HepG2 (cell line): ENCODE measurements at regions not wholly inside any gene's neighbourhood (a gene's known extent, or its start where the extent isn't known, plus 50 kb on each side); places are given as distances from the start of the nearest gene placed in this dataset.

Source experiments
- ATAC-seq: fragments of 200-7000 bp; cut with Tn5 transposase; 3 replicates; pipeline ENCODE4 v1.9.1; 2020; ENCODE audit warnings: mild to moderate bottlenecking, moderate library complexity
- BruUV-seq: library from RNA; stranded (reverse); fragments of 400-500 nt; replicated peaks from 2 replicates; lab custom pipeline; 2021; lab: Mats Ljungman, UMichigan
- CTCF ChIA-PET: fragments of 300-600 bp; formaldehyde crosslinking; extraction: SDS; loops from one replicate; lab custom pipeline; 2021; ENCODE audit warnings: low total read pairs, inconsistent platforms, low intra/inter-chr PET ratio; lab: Yijun Ruan, JAX
- POLR2A ChIA-PET: fragments of 350-600 bp; sonication (Branson Sonifier 250); formaldehyde crosslinking; loops from one replicate; lab custom pipeline; 2020; ENCODE audit warnings: antibody characterized with exemption, inconsistent platforms; lab: Yijun Ruan, JAX
- DNase-seq: peaks from one replicate; pipeline ENCODE4 v3.0.0-alpha.2; 2015; ENCODE audit warnings: low spot score
- FAIRE-seq: peaks from 3 replicates; lab custom pipeline; 2011; peaks lifted over from hg19 to GRCh38; lab: Jason Lieb, UNC
- H2AFZ ChIP-seq: one replicate; pipeline ENCODE4 v1.6.1; 2011; ENCODE audit warnings: low read length, inconsistent platforms
- H3K27ac ChIP-seq: fragments of 300-600 bp; 3 replicates; pipeline ENCODE4 v1.8.0; 2011; ENCODE audit warnings: mixed run types, mild to moderate bottlenecking, mixed read lengths, low read length, inconsistent platforms; ENCODE audit not compliant: insufficient read depth; ENCODE audit errors: extremely low read length
- H3K27me3 ChIP-seq, 2 experiments: fragments of 200-600 bp in 1 of 2; 2 replicates in 1 of 2; 3 replicates in 1 of 2; pipeline versions ENCODE4 v1.6.0 to v1.8.0; 2011; ENCODE audit warnings: low read length in 2 of 2, mild to moderate bottlenecking in 2 of 2, moderate library complexity in 2 of 2, inconsistent platforms in 1 of 2; ENCODE audit not compliant: insufficient read depth in 2 of 2, control insufficient read depth in 1 of 2
- H3K36me3 ChIP-seq, 2 experiments: fragments of 200-600 bp in 1 of 2; replicated peaks in 1 of 2; 2 replicates in 1 of 2; 3 replicates in 1 of 2; pipeline versions ENCODE4 v1.5.1 to v1.8.0; 2011; ENCODE audit warnings: low read length in 2 of 2, inconsistent platforms in 1 of 2; ENCODE audit not compliant: insufficient read depth in 2 of 2, control insufficient read depth in 1 of 2
- H3K4me1 ChIP-seq: 2 replicates; pipeline ENCODE4 v1.5.1; 2012; ENCODE audit warnings: low read length, inconsistent platforms; ENCODE audit not compliant: insufficient read depth
- H3K4me2 ChIP-seq: 2 replicates; pipeline ENCODE4 v1.6.0; 2011; ENCODE audit warnings: low read depth, low read length, inconsistent platforms
- H3K4me3 ChIP-seq, 3 experiments: fragments of 200-600 bp in 1 of 3; sonication (generic), shearing (Covaris generic) in 1 of 3; replicated peaks in 1 of 3; 2 replicates each; pipeline ENCODE4 v1.5.1; 2011 to 2016; ENCODE audit warnings: low read length in 3 of 3, inconsistent platforms in 2 of 3, low read depth in 2 of 3, mild to moderate bottlenecking in 2 of 3, control low read depth in 1 of 3, mixed read lengths in 1 of 3; ENCODE audit not compliant: insufficient read depth in 1 of 3
- H3K79me2 ChIP-seq: one replicate; pipeline ENCODE4 v1.6.1; 2011; ENCODE audit warnings: low read length, inconsistent platforms; ENCODE audit not compliant: insufficient read depth
- H3K9ac ChIP-seq: 2 replicates; pipeline ENCODE4 v1.6.0; 2011; ENCODE audit warnings: mild to moderate bottlenecking, low read depth, low read length, inconsistent platforms; ENCODE audit not compliant: insufficient read depth
- H3K9me3 ChIP-seq: 2 replicates; pipeline ENCODE4 v1.5.1; 2012; ENCODE audit warnings: mild to moderate bottlenecking, low read length
- H4K20me1 ChIP-seq: 2 replicates; pipeline ENCODE4 v1.6.0; 2011; ENCODE audit warnings: inconsistent platforms, mild to moderate bottlenecking, low read length, moderate library complexity; ENCODE audit not compliant: insufficient read depth
- EED ChIP-seq: sonication (generic); formaldehyde crosslinking; IDR thresholded peaks from 2 replicates; pipeline ENCODE4 v1.5.0; 2020; ENCODE audit warnings: mild to moderate bottlenecking, missing genetic modification reagents
- GZF1 ChIP-seq: sonication (generic); formaldehyde crosslinking; IDR thresholded peaks from 2 replicates; pipeline ENCODE4 v1.5.1; 2020; ENCODE audit warnings: mild to moderate bottlenecking, missing genetic modification reagents
- HDAC1 ChIP-seq: sonication (generic); formaldehyde crosslinking; IDR thresholded peaks from 2 replicates; pipeline ENCODE4 v1.5.1; 2020; ENCODE audit warnings: mild to moderate bottlenecking, missing genetic modification reagents
- ISX ChIP-seq: sonication (generic); formaldehyde crosslinking; conservative IDR thresholded peaks from 2 replicates; pipeline ENCODE4 v1.5.0; 2020; ENCODE audit warnings: missing genetic modification reagents
- KAT7 ChIP-seq: IDR thresholded peaks from 2 replicates; pipeline ENCODE4 v1.6.1; 2018; ENCODE audit warnings: borderline replicate concordance, missing compliant biosample characterization
- MEIS2 ChIP-seq: sonication (generic); formaldehyde crosslinking; IDR thresholded peaks from 2 replicates; pipeline ENCODE4 v1.9.0; 2021; ENCODE audit warnings: mild to moderate bottlenecking, missing genetic modification reagents
- MIXL1 ChIP-seq: IDR thresholded peaks from 2 replicates; pipeline ENCODE4 v1.6.1; 2016
- NFATC3 ChIP-seq: sonication (generic); formaldehyde crosslinking; IDR thresholded peaks from 2 replicates; pipeline ENCODE4 v1.5.1; 2020; ENCODE audit warnings: mild to moderate bottlenecking, missing genetic modification reagents
- PHF20 ChIP-seq: sonication (generic); formaldehyde crosslinking; IDR thresholded peaks from 2 replicates; pipeline ENCODE4 v1.5.0; 2020; ENCODE audit warnings: mild to moderate bottlenecking, missing genetic modification reagents
- RBAK ChIP-seq: sonication (generic); formaldehyde crosslinking; IDR thresholded peaks from 2 replicates; pipeline ENCODE4 v1.5.1; 2020; ENCODE audit warnings: mild to moderate bottlenecking, missing genetic modification reagents
- SP2 ChIP-seq: sonication (generic); formaldehyde crosslinking; IDR thresholded peaks from 2 replicates; pipeline ENCODE4 v1.5.1; 2020; ENCODE audit warnings: mild to moderate bottlenecking, missing genetic modification reagents
- SRSF1 ChIP-seq: fragments of 200-400 bp; formaldehyde crosslinking; optimal IDR thresholded peaks from 2 replicates; pipeline ENCODE3; 2017; ENCODE audit warnings: mild to moderate bottlenecking, low read depth, low read length, moderate library complexity
- SRSF9 ChIP-seq: fragments of 200-400 bp; formaldehyde crosslinking; IDR thresholded peaks from 2 replicates; pipeline ENCODE4 v1.6.1; 2018; ENCODE audit warnings: borderline replicate concordance, mild to moderate bottlenecking, low read depth, low read length; ENCODE audit not compliant: insufficient read depth, poor library complexity, severe bottlenecking
- ZBTB25 ChIP-seq: IDR thresholded peaks from 2 replicates; pipeline ENCODE4 v1.6.1; 2018; ENCODE audit warnings: missing genetic modification reagents
- ZBTB3 ChIP-seq: sonication (generic); formaldehyde crosslinking; IDR thresholded peaks from 2 replicates; pipeline ENCODE4 v1.4.0; 2020; ENCODE audit warnings: low read depth, mild to moderate bottlenecking, moderate library complexity, missing genetic modification reagents, borderline replicate concordance
- ZNF350 ChIP-seq: sonication (generic); formaldehyde crosslinking; IDR thresholded peaks from 2 replicates; pipeline ENCODE4 v1.4.0; 2020; ENCODE audit warnings: mild to moderate bottlenecking, low read depth, missing genetic modification reagents, borderline replicate concordance
- ZNF446 ChIP-seq: sonication (generic); formaldehyde crosslinking; IDR thresholded peaks from 2 replicates; pipeline ENCODE4 v1.5.0; 2020; ENCODE audit warnings: mild to moderate bottlenecking, missing genetic modification reagents
- ZNF616 ChIP-seq: sonication (generic); formaldehyde crosslinking; IDR thresholded peaks from 2 replicates; pipeline ENCODE4 v1.5.0; 2020; ENCODE audit warnings: low read depth, mild to moderate bottlenecking, missing genetic modification reagents
- WGBS: methylation state at CpG from one replicate; pipeline ENCODE4 v1.1.6; 2017; ENCODE audit warnings: low lambda C conversion rate; 5-methylcytosine and 5-hydroxymethylcytosine counted together
- in situ Hi-C: cut with HindIII; loops from 2 replicates; pipeline ENCODE4 v1.10.0; 2017; ENCODE audit warnings: low pct_unique_long_range_greater_than_20kb; ENCODE audit not compliant: extremely low pct_ligation_motif_present
- intact Hi-C: fragments of 100-400 bp; cut with micrococcal nuclease; formaldehyde crosslinking; loops from one replicate; pipeline ENCODE4 v1.10.0; 2022; ENCODE audit not compliant: unreplicated experiment
- TF ChIP-seq, protein P1 (sequence below): sonication (generic); formaldehyde crosslinking; IDR thresholded peaks from 2 replicates; pipeline ENCODE4 v1.9.0; 2021; ENCODE audit warnings: missing genetic modification reagents, borderline replicate concordance

DNA sequence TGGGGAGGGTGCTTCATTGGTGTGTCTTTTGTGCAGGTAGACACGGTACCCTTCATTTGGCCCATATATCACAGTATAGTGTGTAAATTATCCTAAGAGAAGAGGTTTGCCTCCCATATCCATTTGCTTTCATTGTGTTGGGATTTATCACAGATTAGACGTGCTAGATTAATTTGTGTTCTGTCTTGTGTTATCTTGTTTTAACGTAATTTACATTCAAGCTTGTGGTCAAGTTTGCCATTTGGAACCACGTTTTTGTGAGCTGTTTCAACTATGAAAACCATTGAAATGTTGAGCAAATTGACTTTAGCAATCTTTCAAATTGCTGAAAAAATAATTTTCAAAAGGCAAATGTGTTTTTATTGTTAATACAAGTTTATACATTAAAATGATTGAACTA, 1826.5 kb downstream of the SLITRK5 start:
- ATAC-seq = no peak
- DNase-seq = no peak
- Histone ChIP-seq H3K27ac (no peak overlapping the region), H3K79me2 (no peaks in the 10 kb centered on the region), H3K4me3 (no peak overlapping the region), H2AFZ (no peak overlapping the region), H3K4me2 (no peak overlapping the region), H3K27me3 (no peaks in the 10 kb centered on the region), H3K36me3 (no peaks in the 10 kb centered on the region), H3K4me1 (no peaks in the 10 kb centered on the region), H4K20me1 (no peaks in the 10 kb centered on the region), H3K9me3 (no peaks in the 10 kb centered on the region), H3K9ac (no peak overlapping the region)
- CTCF ChIA-PET = no interaction called here
- no peak for FAIRE-seq
- intact Hi-C loops (no loop called here), in situ Hi-C loops (no loop called here)
- WGBS = 2% methylated on average over 4 of the region's 4 CpGs
- TF ChIP-seq GZF1 (CRISPR knock-in tag) (no peak), SRSF9 (no peak), NFATC3 (no peak), SRSF1 (no peak), ZNF446 (CRISPR knock-in tag) (no peak), HDAC1 (CRISPR knock-in tag) (no peak), ZBTB3 (no peak), RBAK (no peak), ZNF350 (CRISPR knock-in tag) (no peak), MIXL1 (CRISPR knock-in tag) (no peak), ISX (CRISPR knock-in tag) (no peak), EED (CRISPR knock-in tag) (no peak), ZBTB25 (CRISPR knock-in tag) (no peak), MEIS2 (CRISPR knock-in tag) (no peak), KAT7 (no peak), ZNF616 (CRISPR knock-in tag) (no peak), SP2 (CRISPR knock-in tag) (no peak), PHF20 (no peak)
- TF ChIP-seq, protein P1, sequence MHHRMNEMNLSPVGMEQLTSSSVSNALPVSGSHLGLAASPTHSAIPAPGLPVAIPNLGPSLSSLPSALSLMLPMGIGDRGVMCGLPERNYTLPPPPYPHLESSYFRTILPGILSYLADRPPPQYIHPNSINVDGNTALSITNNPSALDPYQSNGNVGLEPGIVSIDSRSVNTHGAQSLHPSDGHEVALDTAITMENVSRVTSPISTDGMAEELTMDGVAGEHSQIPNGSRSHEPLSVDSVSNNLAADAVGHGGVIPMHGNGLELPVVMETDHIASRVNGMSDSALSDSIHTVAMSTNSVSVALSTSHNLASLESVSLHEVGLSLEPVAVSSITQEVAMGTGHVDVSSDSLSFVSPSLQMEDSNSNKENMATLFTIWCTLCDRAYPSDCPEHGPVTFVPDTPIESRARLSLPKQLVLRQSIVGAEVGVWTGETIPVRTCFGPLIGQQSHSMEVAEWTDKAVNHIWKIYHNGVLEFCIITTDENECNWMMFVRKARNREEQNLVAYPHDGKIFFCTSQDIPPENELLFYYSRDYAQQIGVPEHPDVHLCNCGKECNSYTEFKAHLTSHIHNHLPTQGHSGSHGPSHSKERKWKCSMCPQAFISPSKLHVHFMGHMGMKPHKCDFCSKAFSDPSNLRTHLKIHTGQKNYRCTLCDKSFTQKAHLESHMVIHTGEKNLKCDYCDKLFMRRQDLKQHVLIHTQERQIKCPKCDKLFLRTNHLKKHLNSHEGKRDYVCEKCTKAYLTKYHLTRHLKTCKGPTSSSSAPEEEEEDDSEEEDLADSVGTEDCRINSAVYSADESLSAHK = no peak
- BruUV-seq = no TSS peak
- POLR2A ChIA-PET = no interaction called here
